EL (cell line): ENCODE measurements at regions not wholly inside any gene's neighbourhood (a gene's known extent, or its start where the extent isn't known, plus 50 kb on each side); places are given as distances from the start of the nearest gene placed in this dataset.

Experiments used
- DNase-seq: peaks from one replicate; pipeline ENCODE4 v3.0.0-alpha.2; 2016

GRCh38 chr5:82802954-82803353 lies 274.2 kb downstream of the TMEM167A start:
- DNase-seq = no peak

- no peak for DNase-seq
These were observed 276.4 kb downstream of the TMEM167A start for GRCh38 chr5:82800826-82801225.

- no peak for DNase-seq
These were observed 277.7 kb downstream of the TMEM167A start for GRCh38 chr5:82799361-82800077.

GRCh38 chr5:82798676-82799075 lies 278.5 kb downstream of the TMEM167A start:
- no peak for DNase-seq

- DNase-seq = no peak
These were observed 280.4 kb downstream of the TMEM167A start for GRCh38 chr5:82796643-82797416.

- no peak for DNase-seq
These were observed 282.3 kb downstream of the TMEM167A start for GRCh38 chr5:82794876-82795275.

- DNase-seq = peak; percentile 29
These were observed 283.3 kb downstream of the TMEM167A start for GRCh38 chr5:82793808-82794419.

GRCh38 chr5:82792096-82792495 lies 285.1 kb downstream of the TMEM167A start:
- no peak for DNase-seq

- DNase-seq = no peak
These were observed 288.1 kb downstream of the TMEM167A start for GRCh38 chr5:82789095-82789494.

- DNase-seq = no peak
These were observed 290.4 kb downstream of the TMEM167A start for GRCh38 chr5:82786748-82787147.

- DNase-seq = no peak
These were observed 291.2 kb downstream of the TMEM167A start for GRCh38 chr5:82785882-82786509.

- no peak for DNase-seq
These were observed 291.7 kb downstream of the TMEM167A start for GRCh38 chr5:82785456-82785855.

GRCh38 chr5:82784521-82784920 lies 292.7 kb downstream of the TMEM167A start:
- DNase-seq = no peak

- DNase-seq = no peak
These were observed 300.1 kb downstream of the TMEM167A start for GRCh38 chr5:82777106-82777505.

- no peak for DNase-seq
These were observed 304.9 kb downstream of the TMEM167A start for GRCh38 chr5:82772281-82772680.

- no peak for DNase-seq
These were observed 311.0 kb downstream of the TMEM167A start for GRCh38 chr5:82766206-82766605.

- DNase-seq = no peak
These were observed 311.4 kb downstream of the TMEM167A start for GRCh38 chr5:82765765-82766164.

- no peak for DNase-seq
These were observed 316.3 kb downstream of the TMEM167A start for GRCh38 chr5:82760856-82761255.

GRCh38 chr5:82758881-82759280 lies 318.3 kb downstream of the TMEM167A start:
- DNase-seq = no peak

GRCh38 chr5:82754759-82755158 lies 322.4 kb downstream of the TMEM167A start:
- no peak for DNase-seq

- DNase-seq = no peak
These were observed 323.0 kb downstream of the TMEM167A start for GRCh38 chr5:82754036-82754746.

GRCh38 chr5:82753374-82753773 lies 323.8 kb downstream of the TMEM167A start:
- no peak for DNase-seq

GRCh38 chr5:82749461-82749820 lies 327.8 kb downstream of the TMEM167A start:
- no peak for DNase-seq
